ENCODE measurements at regions not wholly inside any gene's neighbourhood (a gene's known extent, or its start where the extent isn't known, plus 50 kb on each side); places are given as distances from the start of the nearest gene placed in this dataset.

DNA sequence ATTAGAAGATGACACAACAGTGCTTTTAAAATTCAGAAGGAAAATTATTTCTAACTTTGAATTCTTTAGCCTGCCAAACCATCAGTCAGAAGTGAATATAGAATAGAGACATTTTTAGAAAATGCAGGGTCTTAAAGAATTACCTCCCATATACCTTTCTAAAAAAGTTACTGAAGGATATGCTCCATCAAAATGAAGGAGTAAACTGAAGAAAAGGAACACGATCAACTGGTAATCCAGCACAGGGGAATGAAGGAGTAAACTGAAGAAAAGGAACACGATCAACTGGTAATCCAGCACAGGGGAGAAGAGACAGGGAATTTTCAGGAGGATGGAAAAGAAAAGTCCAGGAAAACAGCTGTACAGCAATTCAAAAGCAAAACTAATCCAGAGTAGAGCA lies 75.4 kb upstream of the LDLRAD3 start:
- TF ChIP-seq CTCF (IDR thresholded peaks at IDR 0.05) = no peak
- no peak for TF ChIP-seq POLR2A (IDR thresholded peaks at IDR 0.05)

Data from prostate gland (tissue), 2 donors.